ENCODE measurements at regions not wholly inside any gene's neighbourhood (a gene's known extent, or its start where the extent isn't known, plus 50 kb on each side); places are given as distances from the start of the nearest gene placed in this dataset.

DNA sequence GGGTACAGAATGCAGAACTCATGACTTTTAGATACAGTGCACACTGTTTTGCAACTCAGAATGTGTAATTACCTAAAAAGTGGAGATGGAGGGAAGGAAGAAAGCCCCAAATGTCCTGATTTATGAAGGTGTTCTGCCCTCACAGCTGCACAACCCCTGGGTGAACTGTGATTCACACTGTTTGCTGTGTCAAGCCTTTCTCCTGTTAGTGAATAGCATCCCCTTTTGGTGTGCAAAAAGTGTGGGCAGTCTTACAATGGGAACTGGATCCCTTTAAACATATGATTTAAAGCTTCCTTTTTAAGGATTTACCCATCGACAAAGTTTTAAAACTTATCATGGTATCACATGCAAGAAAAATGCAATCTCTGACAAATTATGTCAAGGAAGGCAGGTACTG, 633.4 kb upstream of the EPHA7 start:
- TF ChIP-seq, protein P1, sequence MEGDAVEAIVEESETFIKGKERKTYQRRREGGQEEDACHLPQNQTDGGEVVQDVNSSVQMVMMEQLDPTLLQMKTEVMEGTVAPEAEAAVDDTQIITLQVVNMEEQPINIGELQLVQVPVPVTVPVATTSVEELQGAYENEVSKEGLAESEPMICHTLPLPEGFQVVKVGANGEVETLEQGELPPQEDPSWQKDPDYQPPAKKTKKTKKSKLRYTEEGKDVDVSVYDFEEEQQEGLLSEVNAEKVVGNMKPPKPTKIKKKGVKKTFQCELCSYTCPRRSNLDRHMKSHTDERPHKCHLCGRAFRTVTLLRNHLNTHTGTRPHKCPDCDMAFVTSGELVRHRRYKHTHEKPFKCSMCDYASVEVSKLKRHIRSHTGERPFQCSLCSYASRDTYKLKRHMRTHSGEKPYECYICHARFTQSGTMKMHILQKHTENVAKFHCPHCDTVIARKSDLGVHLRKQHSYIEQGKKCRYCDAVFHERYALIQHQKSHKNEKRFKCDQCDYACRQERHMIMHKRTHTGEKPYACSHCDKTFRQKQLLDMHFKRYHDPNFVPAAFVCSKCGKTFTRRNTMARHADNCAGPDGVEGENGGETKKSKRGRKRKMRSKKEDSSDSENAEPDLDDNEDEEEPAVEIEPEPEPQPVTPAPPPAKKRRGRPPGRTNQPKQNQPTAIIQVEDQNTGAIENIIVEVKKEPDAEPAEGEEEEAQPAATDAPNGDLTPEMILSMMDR (IDR thresholded peaks at IDR 0.05; ENCODE audit: insufficient read depth, low read depth, low read length, missing control alignments) = no peak
- H3K4me3 ChIP-seq (ENCODE audit: low read depth, low read length) = no peak overlapping the region
- no peak for DNase-seq (ENCODE audit: low read depth)

DNA sequence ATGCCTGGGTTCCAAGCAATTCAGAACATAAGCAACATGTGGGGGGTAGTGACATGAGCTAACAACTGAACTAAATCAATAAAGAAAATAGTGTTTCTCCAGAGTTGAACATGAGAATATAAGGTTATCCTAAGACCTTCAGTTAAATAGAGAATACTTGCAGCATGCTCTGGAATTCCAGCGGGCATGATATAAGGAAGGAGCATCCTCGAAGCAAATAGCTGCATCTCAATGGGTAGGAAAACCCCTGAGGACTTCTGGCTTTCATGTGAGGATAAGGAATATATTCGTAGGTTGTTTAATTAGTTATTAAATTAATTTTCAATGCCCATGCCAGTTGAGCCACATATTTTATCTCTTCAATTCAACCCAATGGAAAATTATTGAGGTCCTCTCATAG, 631.2 kb upstream of the EPHA7 start:
- H3K4me3 ChIP-seq (ENCODE audit: low read depth, low read length) = no peak overlapping the region
- DNase-seq (ENCODE audit: low read depth) = no peak
- TF ChIP-seq, protein P1 (IDR thresholded peaks at IDR 0.05; ENCODE audit: insufficient read depth, low read depth, low read length, missing control alignments) = no peak

DNA sequence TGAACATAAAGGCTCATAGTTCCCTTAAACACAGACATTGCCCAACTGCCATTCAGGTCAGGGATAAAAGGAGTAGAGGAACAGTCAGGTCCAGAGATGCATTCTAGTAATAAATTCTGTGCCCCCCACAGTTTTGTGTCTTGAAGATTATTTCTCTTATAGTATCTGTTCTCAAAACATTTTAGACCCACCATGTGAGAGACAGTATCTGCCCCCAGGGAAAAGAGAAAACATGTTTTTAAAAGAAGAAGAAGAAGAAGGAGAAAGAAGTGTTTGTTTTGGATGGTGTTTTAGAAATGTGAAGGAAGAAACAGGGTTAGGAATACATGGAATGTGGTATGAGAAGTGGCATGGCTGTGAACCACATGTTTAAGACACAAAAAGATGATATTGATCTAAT, 629.6 kb upstream of the EPHA7 start:
- no peak for DNase-seq (ENCODE audit: low read depth)
- H3K4me3 ChIP-seq (ENCODE audit: low read depth, low read length) = no peak overlapping the region
- TF ChIP-seq, protein P1 (IDR thresholded peaks at IDR 0.05; ENCODE audit: insufficient read depth, low read depth, low read length, missing control alignments) = no peak

DNA sequence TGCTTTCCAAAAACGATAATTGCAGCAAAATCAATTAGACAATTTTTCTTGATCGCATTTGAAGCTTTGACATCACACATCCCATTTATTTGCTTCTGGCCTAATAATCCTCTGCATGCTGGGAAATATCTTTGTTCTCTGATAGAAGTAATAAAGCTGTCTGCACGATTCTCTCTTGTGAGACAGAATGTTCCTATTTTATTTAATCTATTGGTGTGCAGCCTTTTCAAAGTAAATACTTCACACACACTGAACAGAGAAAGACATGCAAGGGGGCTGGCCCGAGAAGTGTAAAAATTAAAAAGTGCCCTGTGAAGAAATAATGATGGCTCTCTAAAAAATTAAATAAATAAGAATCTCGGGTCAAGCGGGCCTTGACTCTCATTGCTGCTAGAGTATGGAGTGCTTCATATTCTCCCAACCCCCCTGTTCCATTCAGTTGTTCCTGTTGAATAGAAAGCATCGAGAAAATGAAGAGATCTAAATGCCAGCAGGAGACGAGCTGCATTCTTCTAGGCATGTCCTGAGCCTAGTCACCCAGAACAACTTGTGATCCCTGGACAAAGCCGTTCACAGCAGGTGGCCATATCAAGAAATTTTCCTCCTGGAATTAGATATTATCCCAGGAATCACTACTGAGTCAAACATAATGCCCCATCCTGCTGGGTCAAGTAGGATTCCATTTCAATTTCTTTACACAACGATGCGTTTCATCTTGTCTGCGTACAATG, 625.9 kb upstream of the EPHA7 start:
- no peak for DNase-seq (ENCODE audit: low read depth)
- TF ChIP-seq, protein P1 (IDR thresholded peaks at IDR 0.05; ENCODE audit: insufficient read depth, low read depth, low read length, missing control alignments) = no peak
- H3K4me3 ChIP-seq (ENCODE audit: low read depth, low read length) = no peak overlapping the region

DNA sequence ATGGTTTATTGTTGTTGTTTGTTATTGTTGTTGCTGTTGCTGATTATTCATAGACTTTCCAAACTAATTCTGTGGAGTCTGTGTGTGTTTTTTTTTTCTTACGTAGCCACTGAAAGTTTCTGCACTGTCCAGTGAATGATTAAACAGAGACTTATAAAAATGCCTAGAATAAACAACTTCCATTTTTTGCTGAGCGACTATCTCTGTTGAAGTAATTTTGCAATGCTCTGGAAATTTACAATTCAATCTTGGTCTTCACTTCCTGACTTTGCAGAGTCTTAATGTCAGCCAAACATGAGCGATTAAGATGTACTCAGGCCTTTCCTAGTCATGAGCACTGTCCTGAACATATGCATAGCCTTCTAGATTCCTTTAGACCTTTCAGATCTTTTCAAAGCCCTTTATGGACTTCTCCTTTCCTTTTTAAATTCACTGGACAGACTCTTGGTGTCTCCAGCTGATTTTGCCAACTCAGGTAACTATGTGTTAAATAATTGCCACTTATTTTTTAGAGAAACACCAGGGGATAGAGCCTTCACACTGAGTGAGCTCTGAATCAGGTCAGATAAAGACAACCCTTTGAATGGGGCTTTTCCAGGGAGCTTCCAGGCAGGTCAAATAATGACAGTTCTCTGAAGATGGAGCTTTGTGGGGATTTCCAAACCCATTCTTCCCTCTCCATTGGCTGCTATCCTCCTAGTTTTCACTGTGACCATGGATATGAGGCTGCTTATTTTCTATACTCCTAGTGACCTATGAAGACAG, 622.8 kb upstream of the EPHA7 start:
- no peak for DNase-seq (ENCODE audit: low read depth)
- TF ChIP-seq, protein P1 (IDR thresholded peaks at IDR 0.05; ENCODE audit: insufficient read depth, low read depth, low read length, missing control alignments) = no peak
- H3K4me3 ChIP-seq (ENCODE audit: low read depth, low read length) = no peak overlapping the region

DNA sequence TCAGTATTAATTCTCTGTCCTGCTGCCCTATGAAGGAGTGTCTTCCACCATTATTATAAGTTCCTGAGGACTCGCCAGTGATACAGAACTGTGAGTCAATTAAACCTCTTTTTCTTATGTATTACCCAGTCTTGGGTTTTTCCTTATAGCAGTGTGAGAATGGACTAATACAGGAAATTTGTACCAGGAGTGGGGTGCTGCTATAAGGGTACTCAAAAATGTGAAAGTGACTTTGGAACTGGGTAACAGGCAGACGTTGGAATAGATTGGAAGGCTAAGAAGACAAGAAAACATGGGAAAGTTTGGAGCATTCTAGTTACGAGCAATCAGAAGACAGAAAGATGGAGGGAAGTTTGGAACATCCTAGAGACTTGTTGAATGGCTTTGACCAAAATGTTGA, 616.7 kb upstream of the EPHA7 start:
- TF ChIP-seq, protein P1 (IDR thresholded peaks at IDR 0.05; ENCODE audit: insufficient read depth, low read depth, low read length, missing control alignments) = no peak
- DNase-seq (ENCODE audit: low read depth) = no peak
- no peak overlapping the region for H3K4me3 ChIP-seq (ENCODE audit: low read depth, low read length)
